ENCODE measurements at regions not wholly inside any gene's neighbourhood (a gene's known extent, or its start where the extent isn't known, plus 50 kb on each side); places are given as distances from the start of the nearest gene placed in this dataset.
"Not testable (repeated sequence)": the region's sequence is repeated elsewhere in the genome, so short reads cannot be mapped to it uniquely, and the experiment has no call there.

DNA sequence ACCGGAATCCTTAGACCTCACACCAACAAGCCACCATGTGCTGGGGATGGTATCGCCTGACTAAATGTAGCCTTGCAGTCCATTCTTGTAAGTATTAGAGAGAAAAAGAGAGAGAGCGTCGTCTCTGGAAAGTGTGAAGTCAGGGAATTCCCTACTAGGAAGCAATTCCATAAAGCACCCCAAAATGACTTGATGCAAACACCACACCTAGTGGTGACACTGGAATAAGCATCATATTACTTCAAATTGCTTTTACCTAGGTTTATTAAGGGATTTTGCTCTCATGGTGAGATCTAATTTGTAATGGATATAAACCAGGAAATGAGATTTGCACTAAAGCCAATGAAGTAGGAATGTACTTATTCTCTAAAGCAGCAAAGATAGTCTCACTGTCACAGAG, 111.4 kb upstream of the METTL9 start:
- DNase-seq (ENCODE audit: insufficient read length, low spot score, missing footprints); H2AFZ ChIP-seq (ENCODE audit: low read length); H3K36me3 ChIP-seq (ENCODE audit: insufficient read depth, low read length); H3K79me2 ChIP-seq (ENCODE audit: insufficient read depth, low read length); H3K4me1 ChIP-seq (ENCODE audit: insufficient read depth, low read length); H3K27ac ChIP-seq (ENCODE audit: low read depth, low read length); H3K4me2 ChIP-seq (ENCODE audit: insufficient read depth, low read length); H4K20me1 ChIP-seq (ENCODE audit: insufficient read depth, low read length); H3K9me3 ChIP-seq (ENCODE audit: low read depth, low read length); H3K27me3 ChIP-seq (ENCODE audit: insufficient read depth, low read length); H3K4me3 ChIP-seq (ENCODE audit: insufficient read depth, low read length): not testable (repeated sequence)

DNA sequence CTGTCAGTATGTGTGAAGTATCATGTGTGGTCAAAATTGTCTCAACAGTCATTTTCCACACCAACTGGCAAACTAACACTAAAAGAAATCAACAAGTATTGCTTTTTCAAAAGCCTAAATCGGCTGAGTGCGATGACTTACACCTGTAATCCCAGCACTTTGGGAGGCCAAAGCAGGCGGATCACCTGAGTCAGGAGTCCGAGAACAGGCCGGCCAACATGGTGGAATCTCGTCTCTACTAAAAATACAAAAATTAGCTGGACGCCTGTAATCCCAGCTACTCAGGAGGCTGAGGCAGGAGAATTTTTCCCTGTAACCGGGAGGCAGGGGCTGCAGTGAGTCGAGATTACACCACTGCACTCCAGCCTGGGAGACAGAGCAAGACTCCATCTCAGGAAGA, 100.3 kb upstream of the METTL9 start:
- H4K20me1 ChIP-seq (ENCODE audit: insufficient read depth, low read length); H3K36me3 ChIP-seq (ENCODE audit: insufficient read depth, low read length); H3K4me1 ChIP-seq (ENCODE audit: insufficient read depth, low read length); H3K4me2 ChIP-seq (ENCODE audit: insufficient read depth, low read length); H3K27me3 ChIP-seq (ENCODE audit: insufficient read depth, low read length); H3K9me3 ChIP-seq (ENCODE audit: low read depth, low read length); DNase-seq (ENCODE audit: insufficient read length, low spot score, missing footprints); H2AFZ ChIP-seq (ENCODE audit: low read length); H3K4me3 ChIP-seq (ENCODE audit: insufficient read depth, low read length); H3K27ac ChIP-seq (ENCODE audit: low read depth, low read length): not testable (repeated sequence)
- H3K79me2 ChIP-seq (ENCODE audit: insufficient read depth, low read length): peaks cover 21% of the 10 kb centered on the region

DNA sequence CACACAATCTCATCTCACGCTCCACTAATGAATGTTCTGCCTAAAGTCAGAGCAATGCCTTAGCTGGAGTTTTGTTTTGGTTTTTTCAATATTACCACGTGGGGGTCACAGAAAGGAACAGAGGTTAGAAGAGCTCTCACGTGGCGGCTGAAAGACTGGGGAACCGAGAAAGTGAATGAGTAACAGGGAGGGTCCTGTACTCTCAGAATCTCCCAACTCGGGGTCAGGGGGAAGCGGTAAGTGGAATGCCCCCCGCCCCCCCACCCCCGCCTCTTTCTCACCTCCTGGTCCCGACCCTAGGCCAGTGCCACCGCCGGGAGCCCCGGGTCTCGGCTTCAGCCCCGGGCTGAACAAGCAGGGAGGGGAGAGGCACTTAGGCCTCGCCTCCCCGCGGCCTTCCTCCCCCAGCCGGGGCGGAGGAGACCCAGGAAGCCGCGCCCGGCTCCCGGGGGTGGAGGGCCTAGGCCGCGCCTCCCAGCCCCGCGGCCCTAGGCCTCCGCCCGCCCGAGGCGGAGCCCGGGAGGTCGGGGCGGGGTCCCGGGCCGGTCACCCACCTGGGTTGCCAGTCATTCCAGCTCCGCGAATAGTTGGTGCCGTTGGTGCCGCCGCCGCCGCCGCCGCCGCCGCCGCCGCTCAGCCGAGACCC, 98.0 kb upstream of the METTL9 start:
- H3K4me3 ChIP-seq (ENCODE audit: insufficient read depth, low read length): peak overlapping the region; percentile 84
- not testable (repeated sequence) for H3K27me3 ChIP-seq (ENCODE audit: insufficient read depth, low read length); H3K4me1 ChIP-seq (ENCODE audit: insufficient read depth, low read length); H3K27ac ChIP-seq (ENCODE audit: low read depth, low read length); H2AFZ ChIP-seq (ENCODE audit: low read length); H4K20me1 ChIP-seq (ENCODE audit: insufficient read depth, low read length); DNase-seq (ENCODE audit: insufficient read length, low spot score, missing footprints); H3K9me3 ChIP-seq (ENCODE audit: low read depth, low read length); H3K36me3 ChIP-seq (ENCODE audit: insufficient read depth, low read length)
- peaks cover 31% of the 10 kb centered on the region for H3K79me2 ChIP-seq (ENCODE audit: insufficient read depth, low read length)
- H3K4me2 ChIP-seq (ENCODE audit: insufficient read depth, low read length): peak overlapping the region; percentile 82

DNA sequence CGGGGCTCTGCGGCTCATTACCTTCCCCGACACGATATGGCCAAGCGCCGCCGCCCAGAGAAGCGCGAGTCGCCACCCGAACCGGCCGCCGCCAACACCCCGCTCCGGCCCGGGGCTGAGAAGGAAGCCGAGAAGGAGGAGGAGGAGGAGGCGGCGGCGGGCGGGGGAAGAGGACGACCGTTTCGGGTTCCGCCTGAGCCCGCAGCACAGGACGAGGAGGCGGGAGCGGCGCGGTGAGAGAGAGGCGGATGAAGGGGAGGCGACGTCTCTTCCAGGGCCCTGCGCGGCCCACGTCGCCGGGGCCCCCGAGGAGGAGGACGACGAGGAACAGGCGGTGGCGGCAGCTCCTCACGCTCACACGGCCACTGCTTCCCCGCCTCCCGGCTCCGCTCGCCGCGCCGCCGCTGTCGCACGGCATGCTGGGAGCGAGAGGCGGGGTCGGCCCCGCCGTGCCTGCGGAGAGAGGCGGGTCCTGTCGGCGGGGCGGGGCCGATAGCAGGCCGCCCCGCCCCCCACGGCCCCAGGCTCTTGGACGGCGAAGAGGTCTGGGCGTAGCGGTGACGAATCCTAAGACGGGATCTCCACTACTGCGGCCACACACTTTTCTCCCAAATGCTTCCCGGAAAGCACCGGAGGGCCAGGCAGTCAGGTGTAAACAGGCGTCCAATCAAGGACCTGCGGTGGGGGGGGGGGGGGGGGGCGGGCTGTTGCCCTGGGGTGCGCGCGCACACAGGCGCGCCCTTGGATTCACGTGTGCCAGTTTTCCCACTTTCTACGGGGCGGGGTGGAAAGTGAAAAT, 97.3 kb upstream of the METTL9 start:
- H3K27ac ChIP-seq (ENCODE audit: low read depth, low read length): peak overlapping the region; percentile 72
- no peaks in the 10 kb centered on the region for H3K9me3 ChIP-seq (ENCODE audit: low read depth, low read length)
- peaks cover 38% of the 10 kb centered on the region for H3K79me2 ChIP-seq (ENCODE audit: insufficient read depth, low read length)
- H2AFZ ChIP-seq (ENCODE audit: low read length): peak overlapping the region; percentile 72
- no peaks in the 10 kb centered on the region for H3K27me3 ChIP-seq (ENCODE audit: insufficient read depth, low read length)
- H3K4me2 ChIP-seq (ENCODE audit: insufficient read depth, low read length): peak overlapping the region; percentile 82
- H3K36me3 ChIP-seq (ENCODE audit: insufficient read depth, low read length): no peaks in the 10 kb centered on the region
- peak; percentile 99 for DNase-seq (ENCODE audit: insufficient read length, low spot score, missing footprints)
- peaks cover 2% of the 10 kb centered on the region for H3K4me1 ChIP-seq (ENCODE audit: insufficient read depth, low read length)
- H3K4me3 ChIP-seq (ENCODE audit: insufficient read depth, low read length): peak overlapping the region; percentile 84
- peaks cover 3% of the 10 kb centered on the region for H4K20me1 ChIP-seq (ENCODE audit: insufficient read depth, low read length)
- TF ChIP-seq, protein P1, sequence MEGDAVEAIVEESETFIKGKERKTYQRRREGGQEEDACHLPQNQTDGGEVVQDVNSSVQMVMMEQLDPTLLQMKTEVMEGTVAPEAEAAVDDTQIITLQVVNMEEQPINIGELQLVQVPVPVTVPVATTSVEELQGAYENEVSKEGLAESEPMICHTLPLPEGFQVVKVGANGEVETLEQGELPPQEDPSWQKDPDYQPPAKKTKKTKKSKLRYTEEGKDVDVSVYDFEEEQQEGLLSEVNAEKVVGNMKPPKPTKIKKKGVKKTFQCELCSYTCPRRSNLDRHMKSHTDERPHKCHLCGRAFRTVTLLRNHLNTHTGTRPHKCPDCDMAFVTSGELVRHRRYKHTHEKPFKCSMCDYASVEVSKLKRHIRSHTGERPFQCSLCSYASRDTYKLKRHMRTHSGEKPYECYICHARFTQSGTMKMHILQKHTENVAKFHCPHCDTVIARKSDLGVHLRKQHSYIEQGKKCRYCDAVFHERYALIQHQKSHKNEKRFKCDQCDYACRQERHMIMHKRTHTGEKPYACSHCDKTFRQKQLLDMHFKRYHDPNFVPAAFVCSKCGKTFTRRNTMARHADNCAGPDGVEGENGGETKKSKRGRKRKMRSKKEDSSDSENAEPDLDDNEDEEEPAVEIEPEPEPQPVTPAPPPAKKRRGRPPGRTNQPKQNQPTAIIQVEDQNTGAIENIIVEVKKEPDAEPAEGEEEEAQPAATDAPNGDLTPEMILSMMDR (IDR thresholded peaks at IDR 0.05; ENCODE audit: extremely low read depth, low read depth, low read length): no peak

DNA sequence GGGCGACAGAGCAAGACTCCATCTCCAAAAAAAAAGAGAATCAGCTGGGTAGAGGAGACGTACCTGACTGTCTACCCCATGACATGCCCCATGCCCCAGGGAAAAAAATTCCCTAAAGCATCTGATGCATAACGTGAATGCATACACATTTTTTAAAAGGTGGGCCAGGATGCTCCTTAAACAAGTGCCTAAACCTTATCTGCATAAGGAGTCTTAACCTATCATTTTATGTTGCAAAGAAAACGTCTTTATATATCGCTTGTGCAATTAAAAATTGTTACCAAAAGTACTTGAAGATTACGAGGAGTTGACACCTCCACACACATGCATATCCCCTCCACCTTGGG, 95.8 kb upstream of the METTL9 start:
- not testable (repeated sequence) for H3K4me1 ChIP-seq (ENCODE audit: insufficient read depth, low read length); H4K20me1 ChIP-seq (ENCODE audit: insufficient read depth, low read length); H3K4me2 ChIP-seq (ENCODE audit: insufficient read depth, low read length); H3K36me3 ChIP-seq (ENCODE audit: insufficient read depth, low read length); H2AFZ ChIP-seq (ENCODE audit: low read length); H3K4me3 ChIP-seq (ENCODE audit: insufficient read depth, low read length); H3K27me3 ChIP-seq (ENCODE audit: insufficient read depth, low read length); H3K9me3 ChIP-seq (ENCODE audit: low read depth, low read length); H3K27ac ChIP-seq (ENCODE audit: low read depth, low read length)
- peaks cover 53% of the 10 kb centered on the region for H3K79me2 ChIP-seq (ENCODE audit: insufficient read depth, low read length)
- peak; percentile 8 for DNase-seq (ENCODE audit: insufficient read length, low spot score, missing footprints)

DNA sequence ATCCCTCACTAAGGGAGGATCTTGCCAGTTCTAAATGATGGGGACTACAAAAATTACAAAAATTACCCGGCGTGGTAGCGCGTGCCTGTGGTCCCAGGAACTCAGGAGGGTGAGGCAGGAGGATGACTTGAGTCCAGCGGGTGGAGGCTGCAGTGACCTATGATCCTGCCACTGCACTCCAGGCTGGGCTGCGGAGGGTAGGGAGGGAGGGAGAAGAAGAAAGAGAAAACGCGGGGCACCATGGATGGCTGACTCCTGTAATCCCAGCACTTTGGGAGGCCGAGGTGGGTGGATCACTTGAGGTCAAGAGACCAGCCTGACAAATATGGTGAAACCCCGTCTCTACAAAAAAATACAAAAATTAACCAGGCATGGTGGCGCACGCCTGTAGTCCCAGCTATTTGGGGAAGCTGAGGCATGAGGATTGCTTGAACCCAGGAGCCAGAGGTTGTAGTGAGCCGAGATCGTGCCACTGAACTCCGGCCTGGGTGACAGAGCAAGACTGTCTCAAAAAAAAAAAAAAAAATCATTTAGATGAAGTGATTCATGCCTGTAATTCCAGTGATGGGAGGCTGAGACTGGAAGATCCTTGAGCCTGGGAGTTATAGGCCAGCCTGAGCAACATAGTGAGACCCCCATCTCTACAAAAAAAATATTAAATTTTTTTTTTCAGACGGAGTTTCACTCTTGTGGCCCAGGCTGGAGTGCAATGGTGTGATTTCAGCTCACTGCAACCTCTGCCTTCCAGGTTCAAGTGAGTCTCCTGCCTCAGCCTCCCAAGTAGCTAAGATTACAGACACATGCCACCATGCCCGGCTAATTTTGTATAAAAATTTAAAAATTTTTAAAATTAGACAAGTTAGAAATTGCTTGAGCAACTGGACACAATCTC, 95.2 kb upstream of the METTL9 start:
- H3K4me1 ChIP-seq (ENCODE audit: insufficient read depth, low read length); H3K4me2 ChIP-seq (ENCODE audit: insufficient read depth, low read length); DNase-seq (ENCODE audit: insufficient read length, low spot score, missing footprints); H3K4me3 ChIP-seq (ENCODE audit: insufficient read depth, low read length); H3K27ac ChIP-seq (ENCODE audit: low read depth, low read length); H3K36me3 ChIP-seq (ENCODE audit: insufficient read depth, low read length); H2AFZ ChIP-seq (ENCODE audit: low read length); H3K9me3 ChIP-seq (ENCODE audit: low read depth, low read length); H3K27me3 ChIP-seq (ENCODE audit: insufficient read depth, low read length): not testable (repeated sequence)
- Histone ChIP-seq H3K79me2 (ENCODE audit: insufficient read depth, low read length) (peaks cover 59% of the 10 kb centered on the region), H4K20me1 (ENCODE audit: insufficient read depth, low read length) (peaks cover 10% of the 10 kb centered on the region)

DNA sequence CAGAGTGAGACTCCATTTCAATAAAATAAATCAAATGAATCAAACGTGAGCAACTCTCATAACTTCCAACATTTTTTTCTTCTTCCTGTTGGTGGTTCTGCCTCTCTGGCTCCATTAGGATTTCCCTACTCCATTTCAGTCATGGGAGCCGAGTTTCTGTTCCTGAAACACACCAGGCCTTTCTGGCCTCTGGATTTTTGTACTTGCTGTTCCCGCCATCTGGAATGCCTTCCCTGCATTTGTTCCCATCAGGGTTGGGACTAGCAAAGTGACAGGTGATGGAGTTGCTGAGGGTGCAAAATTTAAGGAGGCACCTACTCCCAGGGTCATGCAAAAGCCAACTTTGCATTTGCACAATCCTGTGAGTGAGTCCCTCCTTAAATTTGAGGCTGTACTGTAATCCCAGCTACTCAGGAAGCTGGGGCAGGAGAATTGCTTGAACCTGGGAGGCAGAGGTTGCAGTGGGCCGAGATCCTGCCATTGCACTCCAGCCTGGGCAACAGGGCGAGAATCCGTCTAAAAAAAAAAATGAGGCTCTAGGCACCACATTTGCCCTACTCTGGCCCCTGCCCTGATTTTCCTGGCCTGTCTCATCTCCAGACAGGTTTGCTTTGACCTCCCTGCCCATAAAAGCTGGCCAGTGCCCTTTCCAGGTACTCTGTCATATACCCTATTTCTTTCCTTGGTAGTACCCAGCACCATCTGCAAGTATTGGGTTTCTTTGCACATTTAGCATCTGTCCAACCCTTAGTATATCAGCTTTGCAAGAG, 93.4 kb upstream of the METTL9 start:
- not testable (repeated sequence) for DNase-seq (ENCODE audit: insufficient read length, low spot score, missing footprints); H3K4me3 ChIP-seq (ENCODE audit: insufficient read depth, low read length); H3K9me3 ChIP-seq (ENCODE audit: low read depth, low read length); H3K4me1 ChIP-seq (ENCODE audit: insufficient read depth, low read length); H3K27me3 ChIP-seq (ENCODE audit: insufficient read depth, low read length); H3K27ac ChIP-seq (ENCODE audit: low read depth, low read length); H3K36me3 ChIP-seq (ENCODE audit: insufficient read depth, low read length); H3K4me2 ChIP-seq (ENCODE audit: insufficient read depth, low read length); H2AFZ ChIP-seq (ENCODE audit: low read length)
- Histone ChIP-seq H4K20me1 (ENCODE audit: insufficient read depth, low read length) (peaks cover 13% of the 10 kb centered on the region), H3K79me2 (ENCODE audit: insufficient read depth, low read length) (peaks cover 72% of the 10 kb centered on the region)

Data from osteoblast (primary cell).